Sigmoid colon (tissue), 6 donors: ENCODE measurements at regions not wholly inside any gene's neighbourhood (a gene's known extent, or its start where the extent isn't known, plus 50 kb on each side); places are given as distances from the start of the nearest gene placed in this dataset.

ENCODE experiments used
- DNase-seq: peaks from one replicate; pipeline ENCODE4 v3.0.0-alpha.2; 2019
- H3K27ac ChIP-seq, 4 donors: fragments of 200-600 bp; sonication (generic); one replicate each; pipeline ENCODE4 v1.5.1; 2016 to 2019; ENCODE audit warnings: mild to moderate bottlenecking in 1 of 4
- H3K27me3 ChIP-seq, 3 donors: fragments of 200-600 bp; sonication (generic); one replicate each; pipeline ENCODE4 v1.5.1; 2019; ENCODE audit warnings: mild to moderate bottlenecking in 1 of 3
- H3K36me3 ChIP-seq, 4 donors: fragments of 200-600 bp; sonication (generic); one replicate each; pipeline ENCODE4 v1.5.1; 2016 to 2019
- H3K4me1 ChIP-seq, 4 donors: fragments of 200-600 bp; sonication (generic); one replicate each; pipeline ENCODE4 v1.5.1; 2017 to 2019
- H3K4me3 ChIP-seq, 4 donors: fragments of 200-600 bp; sonication (generic); one replicate each; pipeline ENCODE4 v1.5.1; 2017 to 2019; ENCODE audit warnings: mild to moderate bottlenecking in 2 of 4, moderate library complexity in 1 of 4
- H3K9me3 ChIP-seq, 4 donors: fragments of 200-600 bp in 3 of 4; sonication (generic) in 3 of 4; one replicate each; pipeline versions ENCODE4 v1.5.1 to v1.6.1; 2013 to 2019
- EP300 ChIP-seq, 4 donors: sonication (generic); formaldehyde crosslinking; IDR thresholded peaks; one replicate each; pipeline ENCODE4 v1.6.1; 2017; ENCODE audit warnings: antibody characterized with exemption in 4 of 4
- POLR2A ChIP-seq, 2 donors: fragments of 450-650 bp; IDR thresholded peaks; one replicate each; pipeline ENCODE4 v1.6.1; 2016; ENCODE audit warnings: antibody characterized with exemption in 2 of 2, mild to moderate bottlenecking in 2 of 2, moderate library complexity in 2 of 2
- POLR2AphosphoS5 ChIP-seq, 4 donors: sonication (generic); formaldehyde crosslinking; IDR thresholded peaks; one replicate each; pipeline ENCODE4 v1.6.1; 2017; ENCODE audit warnings: antibody characterized with exemption in 4 of 4
- WGBS, 2 donors: extraction: QIAGEN DNeasy Blood & Tissue Kit; methylation state at CpG; one replicate each; pipeline ENCODE4 v1.1.7; 2013; 5-methylcytosine and 5-hydroxymethylcytosine counted together
- intact Hi-C: fragments of 100-400 bp; cut with DNase I; formaldehyde crosslinking; loops from one replicate; pipeline ENCODE4 v1.15.1; 2023
- TF ChIP-seq, protein P1 (sequence below), 4 experiments: fragments of 450-650 bp in 3 of 4; fragments of 200-600 bp in 1 of 4; IDR thresholded peaks; one replicate each; pipeline ENCODE4 v1.5.1; 2016 to 2019; ENCODE audit warnings: antibody characterized with exemption in 4 of 4, mild to moderate bottlenecking in 3 of 4, moderate library complexity in 2 of 4
- donor health status: healthy with polysubstance abuse.
- donor health status: healthy.

DNA sequence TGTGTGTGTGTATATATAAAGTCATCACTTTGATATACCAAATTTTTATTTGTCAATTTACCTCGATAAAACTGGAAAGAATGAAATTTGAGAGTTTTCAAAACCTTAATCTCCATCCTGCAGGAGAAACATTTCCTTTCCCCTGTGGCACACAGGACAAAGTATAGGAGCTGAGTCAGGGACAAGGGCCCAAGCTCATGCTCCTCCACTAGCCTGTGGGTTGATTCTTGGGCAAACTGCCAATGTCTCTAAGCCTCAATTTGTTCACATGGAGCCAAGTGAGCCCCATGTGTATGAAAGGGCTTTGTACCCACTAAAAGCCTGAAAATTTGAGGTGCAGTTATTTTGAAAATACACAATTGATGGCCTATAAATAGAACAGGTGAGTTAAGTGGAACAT is 60.3 kb upstream of the IL6 start:
- H3K36me3 ChIP-seq, result no peaks in the 10 kb centered on the region
- DNase-seq, result no peak
- no peak overlapping the region for H3K4me3 ChIP-seq
- no peaks in the 10 kb centered on the region for H3K9me3 ChIP-seq
- H3K27ac ChIP-seq, result no peak overlapping the region
- intact Hi-C loops, result no loop called here
- 60 to 84% methylated on average over 1 of the region's 1 CpG for WGBS, 2 donors
- H3K4me1 ChIP-seq, result no peaks in the 10 kb centered on the region
- no peaks in the 10 kb centered on the region for H3K27me3 ChIP-seq
- TF ChIP-seq POLR2A (IDR thresholded peaks at IDR 0.05), result no peak
- TF ChIP-seq EP300 (IDR thresholded peaks at IDR 0.05), result no peak
- TF ChIP-seq, protein P1, sequence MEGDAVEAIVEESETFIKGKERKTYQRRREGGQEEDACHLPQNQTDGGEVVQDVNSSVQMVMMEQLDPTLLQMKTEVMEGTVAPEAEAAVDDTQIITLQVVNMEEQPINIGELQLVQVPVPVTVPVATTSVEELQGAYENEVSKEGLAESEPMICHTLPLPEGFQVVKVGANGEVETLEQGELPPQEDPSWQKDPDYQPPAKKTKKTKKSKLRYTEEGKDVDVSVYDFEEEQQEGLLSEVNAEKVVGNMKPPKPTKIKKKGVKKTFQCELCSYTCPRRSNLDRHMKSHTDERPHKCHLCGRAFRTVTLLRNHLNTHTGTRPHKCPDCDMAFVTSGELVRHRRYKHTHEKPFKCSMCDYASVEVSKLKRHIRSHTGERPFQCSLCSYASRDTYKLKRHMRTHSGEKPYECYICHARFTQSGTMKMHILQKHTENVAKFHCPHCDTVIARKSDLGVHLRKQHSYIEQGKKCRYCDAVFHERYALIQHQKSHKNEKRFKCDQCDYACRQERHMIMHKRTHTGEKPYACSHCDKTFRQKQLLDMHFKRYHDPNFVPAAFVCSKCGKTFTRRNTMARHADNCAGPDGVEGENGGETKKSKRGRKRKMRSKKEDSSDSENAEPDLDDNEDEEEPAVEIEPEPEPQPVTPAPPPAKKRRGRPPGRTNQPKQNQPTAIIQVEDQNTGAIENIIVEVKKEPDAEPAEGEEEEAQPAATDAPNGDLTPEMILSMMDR (IDR thresholded peaks at IDR 0.05), result no peak

DNA sequence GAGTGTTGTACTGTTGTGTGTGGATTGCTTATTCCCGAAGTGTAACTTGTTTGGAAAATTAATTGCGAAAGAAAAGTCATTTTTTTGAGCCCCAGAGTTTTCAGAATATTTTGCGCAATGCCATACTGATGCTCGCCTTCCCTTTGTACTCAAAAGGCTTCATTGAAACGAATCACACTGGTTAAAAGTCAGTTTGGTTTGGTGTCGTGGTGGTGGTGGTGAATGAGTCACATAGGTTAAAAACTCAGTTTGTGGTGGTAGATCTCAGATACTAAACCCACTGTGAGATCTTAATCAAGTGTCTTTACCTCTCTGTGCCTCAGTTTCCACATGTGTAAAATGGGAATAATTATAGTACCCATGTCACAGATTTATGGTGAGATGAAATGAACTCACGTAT is 61.1 kb upstream of the IL6 start:
- no peaks in the 10 kb centered on the region for H3K27me3 ChIP-seq
- DNase-seq, result no peak
- H3K4me3 ChIP-seq, result no peak overlapping the region
- TF ChIP-seq POLR2A (IDR thresholded peaks at IDR 0.05) (no peak), EP300 (IDR thresholded peaks at IDR 0.05) (no peak), POLR2AphosphoS5 (IDR thresholded peaks at IDR 0.05) (no peak)
- TF ChIP-seq, protein P1 (IDR thresholded peaks at IDR 0.05), result no peak
- no peaks in the 10 kb centered on the region for H3K36me3 ChIP-seq
- H3K27ac ChIP-seq, result no peak overlapping the region
- WGBS, 2 donors, result 85% methylated on average over 7 of the region's 7 CpGs
- intact Hi-C loops, result no loop called here
- no peaks in the 10 kb centered on the region for H3K4me1 ChIP-seq
- no peaks in the 10 kb centered on the region for H3K9me3 ChIP-seq

DNA sequence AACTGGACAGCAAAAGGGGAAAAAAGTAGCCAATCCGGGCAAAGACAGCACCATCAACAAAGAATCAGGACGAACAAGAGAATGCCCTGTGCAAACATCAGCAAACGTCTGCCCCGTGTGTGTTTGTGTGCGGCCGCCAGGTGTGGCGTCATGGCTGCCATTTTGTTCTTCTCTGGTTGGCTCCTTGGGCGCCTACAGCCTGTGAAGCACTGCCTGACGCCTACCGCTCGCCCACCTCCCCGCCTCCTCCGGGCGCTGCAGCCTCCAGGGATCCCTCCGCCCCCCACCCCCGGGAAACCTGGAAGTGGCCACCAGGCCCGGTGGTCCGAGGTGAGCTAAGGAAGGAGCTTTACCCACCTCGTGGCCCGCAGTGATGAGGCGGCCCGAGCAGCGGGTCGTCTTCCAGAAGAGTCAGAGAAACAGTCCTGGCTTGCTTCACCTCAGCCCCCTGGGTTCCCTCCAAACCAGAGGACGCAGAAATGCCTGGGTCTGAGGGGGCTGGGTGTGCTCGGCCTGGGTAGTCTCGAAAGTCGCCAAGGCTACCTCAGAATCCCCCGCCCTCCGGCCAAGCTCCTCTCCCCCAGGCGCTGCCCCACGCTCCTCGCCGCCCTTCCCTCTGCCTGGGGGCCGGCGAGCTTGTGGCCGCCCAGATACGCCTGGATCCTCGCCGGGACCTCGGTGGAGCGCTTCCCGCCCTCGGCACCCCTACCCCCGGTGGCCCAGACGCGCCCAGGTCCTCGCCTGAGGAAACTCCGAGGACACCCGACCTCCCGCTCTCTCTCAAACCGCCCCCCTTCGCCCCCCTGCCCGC is 61.8 kb upstream of the IL6 start:
- Histone ChIP-seq H3K36me3 (no peaks in the 10 kb centered on the region), H3K9me3 (no peaks in the 10 kb centered on the region), H3K27me3 (no peaks in the 10 kb centered on the region), H3K4me1 (no peaks in the 10 kb centered on the region), H3K27ac (no peak overlapping the region), H3K4me3 (no peak overlapping the region)
- intact Hi-C loops, result no loop called here
- WGBS, 2 donors, result 94 to 95% methylated on average over 54 of the region's 54 CpGs
- no peak for DNase-seq
- TF ChIP-seq EP300 (IDR thresholded peaks at IDR 0.05) (no peak), POLR2AphosphoS5 (IDR thresholded peaks at IDR 0.05) (no peak), POLR2A (IDR thresholded peaks at IDR 0.05) (no peak)
- TF ChIP-seq, protein P1 (IDR thresholded peaks at IDR 0.05), result no peak

DNA sequence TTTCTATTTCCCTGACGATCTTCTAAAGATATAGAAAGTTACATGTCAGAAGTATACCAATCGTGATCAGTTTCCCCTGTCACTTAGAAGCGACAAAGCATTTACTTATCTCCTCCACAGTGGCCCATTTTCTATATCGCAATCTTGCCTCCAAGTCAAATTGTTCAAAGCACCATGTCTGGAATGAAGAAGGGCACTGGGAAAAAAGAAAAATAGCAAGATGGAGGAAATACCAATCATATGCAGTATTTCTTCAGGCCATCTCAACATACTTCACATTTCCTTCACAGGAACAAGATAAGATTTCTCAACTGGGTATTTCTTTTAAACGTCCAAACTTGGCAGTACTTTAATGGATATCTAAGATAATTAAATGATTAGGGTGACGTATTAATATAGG is 63.3 kb upstream of the IL6 start:
- no peaks in the 10 kb centered on the region for H3K36me3 ChIP-seq
- intact Hi-C loops, result no loop called here
- 84 to 88% methylated on average over 6 of the region's 6 CpGs for WGBS, 2 donors
- H3K9me3 ChIP-seq, result no peaks in the 10 kb centered on the region
- no peak overlapping the region for H3K27ac ChIP-seq
- H3K27me3 ChIP-seq, result no peaks in the 10 kb centered on the region
- no peak overlapping the region for H3K4me3 ChIP-seq
- no peaks in the 10 kb centered on the region for H3K4me1 ChIP-seq
- TF ChIP-seq, protein P1 (IDR thresholded peaks at IDR 0.05), result no peak
- TF ChIP-seq POLR2A (IDR thresholded peaks at IDR 0.05) (no peak), POLR2AphosphoS5 (IDR thresholded peaks at IDR 0.05) (no peak), EP300 (IDR thresholded peaks at IDR 0.05) (no peak)
- DNase-seq, result no peak

DNA sequence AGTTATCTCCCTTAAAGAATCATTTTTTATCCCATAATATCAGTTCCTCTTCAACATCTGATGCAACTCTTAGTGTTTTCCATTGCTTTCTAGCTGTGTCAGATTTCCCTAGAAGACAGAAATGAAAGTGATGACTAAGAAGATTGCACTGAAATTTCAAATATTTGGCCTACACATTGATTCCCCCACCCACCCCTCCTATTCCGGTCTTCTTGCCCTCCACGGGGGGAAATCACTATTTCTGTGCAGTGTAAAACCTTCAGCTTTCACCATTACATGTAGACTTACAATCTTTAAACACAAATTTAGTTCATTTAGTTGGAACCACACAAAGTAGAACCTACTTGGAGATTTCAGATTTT is 63.7 kb upstream of the IL6 start:
- Histone ChIP-seq H3K36me3 (no peaks in the 10 kb centered on the region), H3K4me1 (no peaks in the 10 kb centered on the region), H3K9me3 (no peaks in the 10 kb centered on the region), H3K27me3 (no peaks in the 10 kb centered on the region), H3K4me3 (no peak overlapping the region), H3K27ac (no peak overlapping the region)
- DNase-seq, result no peak
- intact Hi-C loops, result no loop called here
- no peak for TF ChIP-seq POLR2AphosphoS5 (IDR thresholded peaks at IDR 0.05)
- TF ChIP-seq EP300 (IDR thresholded peaks at IDR 0.05), result no peak
- TF ChIP-seq, protein P1 (IDR thresholded peaks at IDR 0.05), result no peak
- TF ChIP-seq POLR2A (IDR thresholded peaks at IDR 0.05), result no peak
- WGBS, 2 donors, result 73 to 75% methylated on average over 2 of the region's 2 CpGs
